ENCODE measurements at regions not wholly inside any gene's neighbourhood (a gene's known extent, or its start where the extent isn't known, plus 50 kb on each side); places are given as distances from the start of the nearest gene placed in this dataset.
"Not testable (repeated sequence)": the region's sequence is repeated elsewhere in the genome, so short reads cannot be mapped to it uniquely, and the experiment has no call there.

GRCh38 chr11:90705661-90706060, 482.8 kb upstream of the CHORDC1 start:
- no peak for DNase-seq

GRCh38 chr11:90704510-90704909, 481.7 kb upstream of the CHORDC1 start:
- no peak for DNase-seq

- no peak for DNase-seq
Observed at GRCh38 chr11:90701716-90702115, 478.9 kb upstream of the CHORDC1 start.

- DNase-seq = no peak
Observed at GRCh38 chr11:90700789-90701439, 478.1 kb upstream of the CHORDC1 start.

- DNase-seq = no peak
Observed at GRCh38 chr11:90699791-90700400, 477.0 kb upstream of the CHORDC1 start.

GRCh38 chr11:90698238-90698637, 475.4 kb upstream of the CHORDC1 start:
- DNase-seq = no peak

- DNase-seq = not testable (repeated sequence)
Observed at GRCh38 chr11:90675496-90675895, 452.6 kb upstream of the CHORDC1 start.

GRCh38 chr11:90669094-90669493, 446.2 kb upstream of the CHORDC1 start:
- DNase-seq = no peak

GRCh38 chr11:90668502-90668901, 445.7 kb upstream of the CHORDC1 start:
- no peak for DNase-seq

- no peak for DNase-seq
Observed at GRCh38 chr11:90661233-90661632, 438.4 kb upstream of the CHORDC1 start.

- DNase-seq = no peak
Observed at GRCh38 chr11:90656171-90656570, 433.3 kb upstream of the CHORDC1 start.

- no peak for DNase-seq
Observed at GRCh38 chr11:90650153-90650552, 427.3 kb upstream of the CHORDC1 start.

- DNase-seq = no peak
Observed at GRCh38 chr11:90646706-90647105, 423.9 kb upstream of the CHORDC1 start.

- DNase-seq = no peak
Observed at GRCh38 chr11:90646266-90646665, 423.4 kb upstream of the CHORDC1 start.

GRCh38 chr11:90639461-90639993, 416.7 kb upstream of the CHORDC1 start:
- DNase-seq = no peak

- no peak for DNase-seq
Observed at GRCh38 chr11:90635886-90636285, 413.0 kb upstream of the CHORDC1 start.

GRCh38 chr11:90635151-90635550, 412.3 kb upstream of the CHORDC1 start:
- DNase-seq = no peak

- DNase-seq = no peak
Observed at GRCh38 chr11:90630176-90630575, 407.3 kb upstream of the CHORDC1 start.

GRCh38 chr11:90629229-90629806, 406.5 kb upstream of the CHORDC1 start:
- DNase-seq = no peak

GRCh38 chr11:90614318-90614717, 391.5 kb upstream of the CHORDC1 start:
- DNase-seq = no peak

GRCh38 chr11:90613037-90613436, 390.2 kb upstream of the CHORDC1 start:
- DNase-seq = not testable (repeated sequence)

- no peak for DNase-seq
Observed at GRCh38 chr11:90606721-90607120, 383.9 kb upstream of the CHORDC1 start.

GRCh38 chr11:90601261-90601660, 378.4 kb upstream of the CHORDC1 start:
- DNase-seq = no peak

- no peak for DNase-seq
Observed at GRCh38 chr11:90594658-90595057, 371.8 kb upstream of the CHORDC1 start.
